ENCODE measurements at regions not wholly inside any gene's neighbourhood (a gene's known extent, or its start where the extent isn't known, plus 50 kb on each side); places are given as distances from the start of the nearest gene placed in this dataset.
"Not testable (repeated sequence)": the region's sequence is repeated elsewhere in the genome, so short reads cannot be mapped to it uniquely, and the experiment has no call there.

DNA sequence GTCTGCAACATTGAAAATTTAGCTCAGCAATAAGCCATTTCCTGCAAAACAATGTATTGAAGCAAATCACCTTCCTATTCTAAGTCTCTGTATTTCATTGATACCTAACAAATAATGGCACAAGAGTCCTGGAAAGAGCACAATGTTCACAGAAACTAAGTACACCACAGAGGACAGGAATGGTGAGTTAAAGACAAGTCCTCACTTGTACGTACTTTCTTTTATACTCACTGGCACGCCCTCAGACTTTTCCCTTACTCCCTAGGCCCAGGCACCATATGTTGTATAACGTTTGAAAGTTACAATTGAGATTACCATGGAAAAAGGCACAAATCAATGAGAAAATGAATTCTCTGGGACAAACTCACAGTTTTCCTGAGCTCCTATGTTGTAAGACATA, 683.0 kb upstream of the MANEA start:
- H3K4me2 ChIP-seq (ENCODE audit: insufficient read depth, low read length), result no peak overlapping the region
- dilution Hi-C loops (cut with MboI; ENCODE audit: extremely low pct_ligation_motif_present, low sequenced_read_pairs), result no loop called here
- FAIRE-seq (no peak), DNase-seq (ENCODE audit: low read depth, low spot score) (no peak)
- no peaks in the 10 kb centered on the region for H3K9me1 ChIP-seq (replicated peaks; ENCODE audit: control insufficient read depth, extremely low read depth, insufficient read depth, low read length)
- TF ChIP-seq MYC (IDR thresholded peaks at IDR 0.05; ENCODE audit: low read depth, low read length), result no peak
- no peaks in the 10 kb centered on the region for H3K4me1 ChIP-seq (ENCODE audit: control insufficient read depth, extremely low read depth, insufficient read depth, low read length)
- no peak overlapping the region for H3K27ac ChIP-seq (ENCODE audit: insufficient read depth, low read depth, low read length)
- no peak overlapping the region for H2AFZ ChIP-seq (ENCODE audit: low read depth, low read length)
- no peaks in the 10 kb centered on the region for H3K27me3 ChIP-seq (ENCODE audit: control insufficient read depth in 2 of 2, insufficient read depth in 2 of 2, low read length in 2 of 2)
- no peak overlapping the region for H3K9ac ChIP-seq (replicated peaks; ENCODE audit: extremely low read depth, insufficient read depth, low read length)
- ChIA-PET POLR2A (no interaction called here), CTCF (no interaction called here)
- H3K9me3 ChIP-seq (replicated peaks; ENCODE audit: control insufficient read depth, insufficient read depth, low read length), result no peaks in the 10 kb centered on the region
- no peaks in the 10 kb centered on the region for H3K36me3 ChIP-seq (ENCODE audit: control insufficient read depth in 2 of 2, extremely low read depth in 1 of 2, insufficient read depth in 2 of 2, low read length in 2 of 2)
- no peak overlapping the region for H3K4me3 ChIP-seq (replicated peaks in 1 of 3; ENCODE audit: insufficient read depth in 1 of 3, low read depth in 1 of 3, low read length in 3 of 3)
- no TSS peak for BruUV-seq (replicated peaks)
- no peaks in the 10 kb centered on the region for H4K20me1 ChIP-seq (replicated peaks; ENCODE audit: control insufficient read depth, extremely low read depth, insufficient read depth, low read length)
- H3K79me2 ChIP-seq (ENCODE audit: control insufficient read depth, insufficient read depth, low read length), result no peaks in the 10 kb centered on the region
- intact Hi-C loops (cut with micrococcal nuclease), result no loop called here

DNA sequence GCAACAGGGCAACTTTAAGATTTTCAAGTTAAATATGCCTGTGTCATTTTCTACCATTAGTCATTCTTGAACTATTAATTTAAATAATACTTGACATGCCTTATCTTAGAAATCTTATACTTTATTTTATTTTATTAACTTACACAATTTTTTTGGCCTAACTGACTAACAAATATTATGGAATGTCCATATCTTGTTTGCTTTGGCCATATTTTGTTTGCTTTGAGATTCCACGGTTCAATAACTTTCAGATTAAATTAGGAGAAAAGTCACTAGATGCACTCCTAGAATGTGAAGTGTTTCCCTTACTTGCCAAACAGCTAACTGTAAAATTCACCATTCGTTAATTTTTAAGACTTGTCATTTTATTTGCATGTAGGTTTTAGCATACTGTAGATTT, 684.0 kb upstream of the MANEA start:
- Histone ChIP-seq H4K20me1 (replicated peaks; ENCODE audit: control insufficient read depth, extremely low read depth, insufficient read depth, low read length) (no peaks in the 10 kb centered on the region), H3K4me1 (ENCODE audit: control insufficient read depth, extremely low read depth, insufficient read depth, low read length) (no peaks in the 10 kb centered on the region), H3K9ac (replicated peaks; ENCODE audit: extremely low read depth, insufficient read depth, low read length) (no peak overlapping the region), H3K4me3 (replicated peaks in 1 of 3; ENCODE audit: insufficient read depth in 1 of 3, low read depth in 1 of 3, low read length in 3 of 3) (no peak overlapping the region), H3K9me1 (replicated peaks; ENCODE audit: control insufficient read depth, extremely low read depth, insufficient read depth, low read length) (no peaks in the 10 kb centered on the region), H3K4me2 (ENCODE audit: insufficient read depth, low read length) (no peak overlapping the region), H3K9me3 (replicated peaks; ENCODE audit: control insufficient read depth, insufficient read depth, low read length) (no peaks in the 10 kb centered on the region), H2AFZ (ENCODE audit: low read depth, low read length) (no peak overlapping the region), H3K27ac (ENCODE audit: insufficient read depth, low read depth, low read length) (no peak overlapping the region), H3K79me2 (ENCODE audit: control insufficient read depth, insufficient read depth, low read length) (no peaks in the 10 kb centered on the region), H3K27me3 (ENCODE audit: control insufficient read depth in 2 of 2, insufficient read depth in 2 of 2, low read length in 2 of 2) (no peaks in the 10 kb centered on the region), H3K36me3 (ENCODE audit: control insufficient read depth in 2 of 2, extremely low read depth in 1 of 2, insufficient read depth in 2 of 2, low read length in 2 of 2) (no peaks in the 10 kb centered on the region)
- dilution Hi-C loops (cut with MboI; ENCODE audit: extremely low pct_ligation_motif_present, low sequenced_read_pairs), result no loop called here
- TF ChIP-seq POLR2AphosphoS5 (IDR thresholded peaks at IDR 0.05; ENCODE audit: insufficient read depth, low read depth, low read length) (no peak), GATA2 (IDR thresholded peaks at IDR 0.05; ENCODE audit: insufficient read depth, insufficient read length, low read depth, low read length) (no peak), MYC (IDR thresholded peaks at IDR 0.05; ENCODE audit: low read depth, low read length) (no peak), POLR2A (IDR thresholded peaks at IDR 0.05; ENCODE audit: low read depth, low read length) (no peak), FOS (IDR thresholded peaks at IDR 0.05; ENCODE audit: borderline replicate concordance, insufficient read depth, low read length) (no peak), EZH2 (IDR thresholded peaks at IDR 0.05; ENCODE audit: borderline replicate concordance, low read depth, low read length, severe bottlenecking) (no peak), JUN (IDR thresholded peaks at IDR 0.05; ENCODE audit: borderline replicate concordance, insufficient read depth, insufficient read length, low read depth) (no peak)
- TF ChIP-seq, protein P1, sequence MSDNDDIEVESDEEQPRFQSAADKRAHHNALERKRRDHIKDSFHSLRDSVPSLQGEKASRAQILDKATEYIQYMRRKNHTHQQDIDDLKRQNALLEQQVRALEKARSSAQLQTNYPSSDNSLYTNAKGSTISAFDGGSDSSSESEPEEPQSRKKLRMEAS (IDR thresholded peaks at IDR 0.05; ENCODE audit: insufficient read depth, insufficient read length), result no peak
- FAIRE-seq (no peak), DNase-seq (ENCODE audit: low read depth, low spot score) (no peak)
- intact Hi-C loops (cut with micrococcal nuclease), result no loop called here
- CTCF ChIA-PET, result no interaction called here
- POLR2A ChIA-PET, result no interaction called here
- no TSS peak for BruUV-seq (replicated peaks)

DNA sequence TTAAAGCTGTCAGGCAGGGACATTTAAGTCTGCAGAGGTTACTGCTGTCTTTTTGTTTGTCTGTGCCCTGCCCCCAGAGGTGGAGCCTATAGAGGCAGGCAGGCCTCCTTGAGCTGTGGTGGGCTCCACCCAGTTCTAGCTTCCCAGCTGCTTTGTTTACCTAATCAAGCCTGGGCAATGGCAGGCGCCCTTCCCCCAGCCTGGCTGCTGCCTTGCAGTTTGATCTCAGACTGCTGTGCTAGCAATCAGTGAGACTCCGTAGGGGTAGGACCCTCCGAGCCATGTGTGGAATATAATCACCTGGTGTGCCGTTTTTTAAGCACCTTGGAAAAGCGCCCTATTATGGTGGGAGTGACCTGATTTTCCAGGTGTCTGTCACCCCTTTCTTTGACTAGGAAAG, 703.5 kb upstream of the MANEA start:
- H3K4me3 ChIP-seq (replicated peaks in 1 of 3; ENCODE audit: insufficient read depth in 1 of 3, low read depth in 1 of 3, low read length in 3 of 3); H3K4me1 ChIP-seq (ENCODE audit: control insufficient read depth, extremely low read depth, insufficient read depth, low read length); CTCF ChIA-PET; POLR2A ChIA-PET; H3K27me3 ChIP-seq (ENCODE audit: control insufficient read depth in 2 of 2, insufficient read depth in 2 of 2, low read length in 2 of 2); H3K27ac ChIP-seq (ENCODE audit: insufficient read depth, low read depth, low read length); FAIRE-seq; H3K9me1 ChIP-seq (replicated peaks; ENCODE audit: control insufficient read depth, extremely low read depth, insufficient read depth, low read length); H4K20me1 ChIP-seq (replicated peaks; ENCODE audit: control insufficient read depth, extremely low read depth, insufficient read depth, low read length); H3K36me3 ChIP-seq (ENCODE audit: control insufficient read depth in 2 of 2, extremely low read depth in 1 of 2, insufficient read depth in 2 of 2, low read length in 2 of 2); H3K9me3 ChIP-seq (replicated peaks; ENCODE audit: control insufficient read depth, insufficient read depth, low read length); H2AFZ ChIP-seq (ENCODE audit: low read depth, low read length); H3K79me2 ChIP-seq (ENCODE audit: control insufficient read depth, insufficient read depth, low read length); BruUV-seq (replicated peaks); DNase-seq (ENCODE audit: low read depth, low spot score); intact Hi-C loops (cut with micrococcal nuclease); H3K4me2 ChIP-seq (ENCODE audit: insufficient read depth, low read length); dilution Hi-C loops (cut with MboI; ENCODE audit: extremely low pct_ligation_motif_present, low sequenced_read_pairs); H3K9ac ChIP-seq (replicated peaks; ENCODE audit: extremely low read depth, insufficient read depth, low read length): not testable (repeated sequence)
